ENCODE measurements at regions not wholly inside any gene's neighbourhood (a gene's known extent, or its start where the extent isn't known, plus 50 kb on each side); places are given as distances from the start of the nearest gene placed in this dataset.
"Not testable (repeated sequence)": the region's sequence is repeated elsewhere in the genome, so short reads cannot be mapped to it uniquely, and the experiment has no call there.

GRCh38 chr17:26936645-26937044 lies 357.3 kb upstream of the WSB1 start:
- POLR2A ChIA-PET (ENCODE audit: unreplicated experiment); H3K79me2 ChIP-seq (ENCODE audit: low read length); H3K9me2 ChIP-seq (replicated peaks; ENCODE audit: low read length): not testable (repeated sequence)

GRCh38 chr17:26937750-26938322 lies 356.1 kb upstream of the WSB1 start:
- H4K20me1 ChIP-seq (ENCODE audit: low read length); H2AFZ ChIP-seq (ENCODE audit: low read length); H3K4me1 ChIP-seq (ENCODE audit: insufficient read depth, low read length); H3K27me3 ChIP-seq (ENCODE audit: low read length); H3F3A ChIP-seq (ENCODE audit: low read length, unreplicated experiment); H3K36me3 ChIP-seq (ENCODE audit: low read depth, low read length); H3K4me3 ChIP-seq (ENCODE audit: low read length); BruUV-seq (replicated peaks); H3K9me2 ChIP-seq (replicated peaks; ENCODE audit: low read length); H3K4me2 ChIP-seq (ENCODE audit: low read length); H3K9ac ChIP-seq (ENCODE audit: low read length); CTCF ChIA-PET; H3K79me2 ChIP-seq (ENCODE audit: low read length); ATAC-seq; intact Hi-C loops (cut with micrococcal nuclease); POLR2A ChIA-PET (ENCODE audit: unreplicated experiment); H3K27ac ChIP-seq (ENCODE audit: low read length); DNase-seq: not testable (repeated sequence)
- H3K9me3 ChIP-seq (ENCODE audit: low read length) = peaks cover 35% of the 10 kb centered on the region

More at GRCh38 chr17:26936645-26937044, 357.3 kb upstream of the WSB1 start:
- intact Hi-C loops (cut with micrococcal nuclease); H4K20me1 ChIP-seq (ENCODE audit: low read length); BruUV-seq (replicated peaks); H3K4me1 ChIP-seq (ENCODE audit: insufficient read depth, low read length); H3K36me3 ChIP-seq (ENCODE audit: low read depth, low read length); H3K9ac ChIP-seq (ENCODE audit: low read length); ATAC-seq; H3F3A ChIP-seq (ENCODE audit: low read length, unreplicated experiment); H3K27ac ChIP-seq (ENCODE audit: low read length); H3K4me3 ChIP-seq (ENCODE audit: low read length); H2AFZ ChIP-seq (ENCODE audit: low read length); H3K27me3 ChIP-seq (ENCODE audit: low read length); DNase-seq; H3K4me2 ChIP-seq (ENCODE audit: low read length); CTCF ChIA-PET: not testable (repeated sequence)
- H3K9me3 ChIP-seq (ENCODE audit: low read length) = peaks cover 35% of the 10 kb centered on the region

DNA sequence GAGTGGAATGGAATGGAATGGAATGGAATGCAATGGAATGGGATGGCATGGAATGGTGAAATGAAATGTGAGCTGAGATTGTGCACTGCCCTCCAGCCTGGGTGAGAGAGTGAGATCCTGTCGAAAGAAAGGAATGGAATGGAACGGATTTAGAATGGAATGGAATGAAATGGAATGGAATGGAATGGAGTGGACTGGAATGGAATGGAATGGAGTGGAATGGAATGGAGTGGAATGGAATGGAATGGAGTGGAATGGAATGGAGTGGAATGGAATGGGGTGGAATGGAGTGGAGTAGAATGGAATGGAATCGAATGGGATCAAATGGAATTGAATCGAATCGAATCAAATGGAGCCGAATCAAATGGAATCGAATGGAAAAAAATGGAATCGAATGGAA lies 354.2 kb upstream of the WSB1 start:
- H3K4me2 ChIP-seq (ENCODE audit: low read length); BruUV-seq (replicated peaks); H4K20me1 ChIP-seq (ENCODE audit: low read length); H3K36me3 ChIP-seq (ENCODE audit: low read depth, low read length); H3K79me2 ChIP-seq (ENCODE audit: low read length); H3K27me3 ChIP-seq (ENCODE audit: low read length); H2AFZ ChIP-seq (ENCODE audit: low read length); H3K9me2 ChIP-seq (replicated peaks; ENCODE audit: low read length); H3K4me1 ChIP-seq (ENCODE audit: insufficient read depth, low read length); ATAC-seq; H3K9ac ChIP-seq (ENCODE audit: low read length); H3K4me3 ChIP-seq (ENCODE audit: low read length); intact Hi-C loops (cut with micrococcal nuclease); POLR2A ChIA-PET (ENCODE audit: unreplicated experiment); H3K27ac ChIP-seq (ENCODE audit: low read length); H3F3A ChIP-seq (ENCODE audit: low read length, unreplicated experiment); DNase-seq; CTCF ChIA-PET: not testable (repeated sequence)
- peaks cover 35% of the 10 kb centered on the region for H3K9me3 ChIP-seq (ENCODE audit: low read length)

- H3K4me3 ChIP-seq (ENCODE audit: low read length); H3K4me2 ChIP-seq (ENCODE audit: low read length); H3F3A ChIP-seq (ENCODE audit: low read length, unreplicated experiment); H3K9me2 ChIP-seq (replicated peaks; ENCODE audit: low read length); H3K4me1 ChIP-seq (ENCODE audit: insufficient read depth, low read length); CTCF ChIA-PET; BruUV-seq (replicated peaks); H3K79me2 ChIP-seq (ENCODE audit: low read length); H2AFZ ChIP-seq (ENCODE audit: low read length); DNase-seq; POLR2A ChIA-PET (ENCODE audit: unreplicated experiment); H3K9ac ChIP-seq (ENCODE audit: low read length); ATAC-seq; H3K36me3 ChIP-seq (ENCODE audit: low read depth, low read length); H3K27ac ChIP-seq (ENCODE audit: low read length); intact Hi-C loops (cut with micrococcal nuclease); H4K20me1 ChIP-seq (ENCODE audit: low read length); H3K27me3 ChIP-seq (ENCODE audit: low read length): not testable (repeated sequence)
- peaks cover 35% of the 10 kb centered on the region for H3K9me3 ChIP-seq (ENCODE audit: low read length)
Measured at GRCh38 chr17:26940587-26940986, 353.3 kb upstream of the WSB1 start.
